H1 (cell line): ENCODE measurements at regions not wholly inside any gene's neighbourhood (a gene's known extent, or its start where the extent isn't known, plus 50 kb on each side); places are given as distances from the start of the nearest gene placed in this dataset.

Experiments
- CTCF ChIA-PET: fragments of 300-600 bp; sonication (Branson Sonifier 250); formaldehyde crosslinking; loops from one replicate; lab custom pipeline; 2021; ENCODE audit not compliant: partially characterized antibody; lab: Charles Lee
- POLR2A ChIA-PET: fragments of 300-600 bp; sonication (Branson Sonifier 250); formaldehyde crosslinking; loops from one replicate; lab custom pipeline; 2021; ENCODE audit warnings: inconsistent platforms; ENCODE audit not compliant: partially characterized antibody; lab: Charles Lee
- DNase-seq, 2 experiments: peaks; one replicate each; pipeline versions ENCODE4 v3.0.0 to v3.0.0-alpha.2; 2010 to 2022; ENCODE audit warnings: low spot score in 2 of 2, low read depth in 1 of 2, mixed read lengths in 1 of 2
- FAIRE-seq: peaks from 2 replicates; lab custom pipeline; 2011; peaks lifted over from hg19 to GRCh38; lab: Jason Lieb, UNC
- H2AFZ ChIP-seq: 2 replicates; pipeline ENCODE4 v1.8.1; 2012; ENCODE audit warnings: low read length, inconsistent platforms
- H2AK5ac ChIP-seq: 2 replicates; pipeline ENCODE4 v1.6.1; 2013; ENCODE audit warnings: low read depth, low read length
- H2BK120ac ChIP-seq: replicated peaks from 2 replicates; pipeline ENCODE3; 2013; ENCODE audit warnings: low read depth, low read length, inconsistent platforms
- H2BK12ac ChIP-seq: 2 replicates; pipeline ENCODE4 v1.6.1; 2013; ENCODE audit warnings: low read depth, low read length
- H2BK15ac ChIP-seq: 2 replicates; pipeline ENCODE4 v1.6.1; 2013; ENCODE audit warnings: low read length
- H2BK20ac ChIP-seq: 2 replicates; pipeline ENCODE4 v1.6.1; 2013; ENCODE audit warnings: low read length
- H2BK5ac ChIP-seq: 2 replicates; pipeline ENCODE4 v1.6.1; 2013; ENCODE audit warnings: low read depth, low read length
- H3K14ac ChIP-seq: 2 replicates; pipeline ENCODE4 v1.6.1; 2013; ENCODE audit warnings: inconsistent platforms; ENCODE audit not compliant: insufficient read length
- H3K18ac ChIP-seq: 2 replicates; pipeline ENCODE4 v1.6.1; 2013; ENCODE audit warnings: low read length; ENCODE audit errors: extremely low read depth
- H3K23ac ChIP-seq: 2 replicates; pipeline ENCODE4 v1.6.1; 2013; ENCODE audit warnings: inconsistent platforms; ENCODE audit not compliant: insufficient read length
- H3K23me2 ChIP-seq: 2 replicates; pipeline ENCODE4 v1.6.1; 2013; ENCODE audit warnings: low read depth, low read length
- H3K27ac ChIP-seq: 2 replicates; pipeline ENCODE4 v1.6.1; 2011; ENCODE audit warnings: low read depth, low read length, inconsistent platforms
- H3K27me3 ChIP-seq, 4 experiments: replicated peaks in 1 of 4; 1 replicate in 1 of 4; 2 replicates in 3 of 4; pipeline versions ENCODE4 v1.6.1 to v1.8.1; 2011 to 2013; ENCODE audit warnings: low read length in 3 of 4, mild to moderate bottlenecking in 3 of 4, inconsistent platforms in 2 of 4, mixed read lengths in 2 of 4, moderate library complexity in 1 of 4; ENCODE audit not compliant: control insufficient read depth in 3 of 4, insufficient read depth in 3 of 4; ENCODE audit errors: extremely low read depth in 1 of 4
- H3K36me3 ChIP-seq, 4 experiments: 2 replicates each; pipeline versions ENCODE4 v1.6.1 to v1.8.1; 2011 to 2013; ENCODE audit warnings: mild to moderate bottlenecking in 4 of 4, low read length in 3 of 4, moderate library complexity in 2 of 4, control low read depth in 1 of 4, inconsistent platforms in 1 of 4; ENCODE audit not compliant: insufficient read depth in 4 of 4, control insufficient read depth in 2 of 4
- H3K4ac ChIP-seq: replicated peaks from 2 replicates; pipeline ENCODE3; 2013; ENCODE audit warnings: low read length, low read depth, mixed read lengths, inconsistent platforms; ENCODE audit not compliant: insufficient read length
- H3K4me1 ChIP-seq, 4 experiments: replicated peaks in 1 of 4; 1 replicate in 1 of 4; 2 replicates in 3 of 4; pipeline versions ENCODE4 v1.6.1 to v1.8.1; 2011 to 2013; ENCODE audit warnings: low read length in 3 of 4, inconsistent platforms in 2 of 4, mixed read lengths in 1 of 4; ENCODE audit not compliant: insufficient read depth in 4 of 4, control insufficient read depth in 3 of 4
- H3K4me2 ChIP-seq, 2 experiments: 2 replicates each; pipeline versions ENCODE4 v1.6.1 to v1.8.1; 2011 to 2013; ENCODE audit warnings: low read depth in 2 of 2, low read length in 2 of 2, control low read depth in 1 of 2, inconsistent platforms in 1 of 2, mild to moderate bottlenecking in 1 of 2; ENCODE audit not compliant: insufficient read depth in 1 of 2
- H3K4me3 ChIP-seq, 4 experiments: fragments of 200-600, 300-600 bp in 1 of 4; sonication (generic), shearing (Covaris generic), sonication (Bioruptor Twin) in 1 of 4; 2 replicates each; pipeline versions ENCODE4 v1.5.1 to v1.8.1; 2011 to 2016; ENCODE audit warnings: low read length in 4 of 4, low read depth in 3 of 4, control low read depth in 2 of 4, inconsistent platforms in 2 of 4, mild to moderate bottlenecking in 2 of 4, mixed read lengths in 1 of 4, moderate library complexity in 1 of 4; ENCODE audit not compliant: insufficient read depth in 2 of 4; ENCODE audit errors: extremely low read depth in 1 of 4
- H3K56ac ChIP-seq: replicated peaks from 2 replicates; pipeline ENCODE3; 2013; ENCODE audit warnings: low read depth, mild to moderate bottlenecking, mixed read lengths, low read length, inconsistent platforms; ENCODE audit not compliant: insufficient read length
- H3K79me1 ChIP-seq: 2 replicates; pipeline ENCODE4 v1.6.1; 2013; ENCODE audit warnings: low read depth, low read length, control low read depth
- H3K79me2 ChIP-seq, 2 experiments: 2 replicates each; pipeline versions ENCODE4 v1.6.1 to v1.8.1; 2012 to 2013; ENCODE audit warnings: low read length in 2 of 2, mild to moderate bottlenecking in 2 of 2, inconsistent platforms in 1 of 2; ENCODE audit not compliant: insufficient read depth in 2 of 2, control insufficient read depth in 1 of 2
- H3K9ac ChIP-seq, 4 experiments: replicated peaks in 1 of 4; 1 replicate in 1 of 4; 2 replicates in 3 of 4; pipeline versions ENCODE4 v1.6.1 to v1.8.1; 2011 to 2013; ENCODE audit warnings: low read depth in 3 of 4, low read length in 3 of 4, control low read depth in 2 of 4, mild to moderate bottlenecking in 2 of 4, moderate library complexity in 2 of 4, inconsistent platforms in 1 of 4; ENCODE audit errors: extremely low read depth in 1 of 4
- H3K9me3 ChIP-seq, 2 experiments: 2 replicates each; pipeline versions ENCODE4 v1.6.1 to v1.8.1; 2012 to 2013; ENCODE audit warnings: mild to moderate bottlenecking in 2 of 2, moderate library complexity in 2 of 2, control low read depth in 1 of 2, inconsistent platforms in 1 of 2, low read depth in 1 of 2, low read length in 1 of 2, mixed read lengths in 1 of 2; ENCODE audit not compliant: insufficient read depth in 2 of 2
- H4K20me1 ChIP-seq, 2 experiments: replicated peaks in 1 of 2; 2 replicates each; pipeline versions ENCODE3 to v1.8.1; 2011 to 2013; ENCODE audit warnings: inconsistent platforms in 2 of 2, low read length in 2 of 2, mild to moderate bottlenecking in 1 of 2; ENCODE audit not compliant: insufficient read depth in 2 of 2, control insufficient read depth in 1 of 2
- H4K5ac ChIP-seq: 2 replicates; pipeline ENCODE4 v1.6.1; 2013; ENCODE audit warnings: low read length, low read depth, mixed read lengths, inconsistent platforms; ENCODE audit not compliant: insufficient read length
- H4K8ac ChIP-seq: 2 replicates; pipeline ENCODE4 v1.8.0; 2013; ENCODE audit warnings: mild to moderate bottlenecking, moderate library complexity, low read length, inconsistent platforms; ENCODE audit not compliant: insufficient read depth; ENCODE audit errors: extremely low read depth
- H4K91ac ChIP-seq: replicated peaks from 2 replicates; pipeline ENCODE3; 2013; ENCODE audit warnings: low read length, mixed read lengths, inconsistent platforms; ENCODE audit not compliant: insufficient read length
- JUND ChIP-seq: IDR thresholded peaks from 2 replicates; pipeline ENCODE4 v1.6.1; 2011; ENCODE audit warnings: mild to moderate bottlenecking, improper control_type of control experiment, low read length
- KDM1A ChIP-seq: fragments of 200-600, 300-600 bp; sonication (generic); IDR thresholded peaks from 2 replicates; pipeline ENCODE4 v1.7.1; 2016; ENCODE audit warnings: mild to moderate bottlenecking, low read length, borderline replicate concordance
- RNF2 ChIP-seq: fragments of 200-900, 300-1000 bp; sonication (generic); IDR thresholded peaks from 2 replicates; pipeline ENCODE4 v1.7.1; 2016; ENCODE audit warnings: borderline replicate concordance, low read depth, mild to moderate bottlenecking, antibody characterized with exemption, low read length; ENCODE audit not compliant: poor library complexity, severe bottlenecking; ENCODE audit errors: missing control alignments
- WGBS, 2 experiments: shearing (Covaris generic) in 1 of 2; methylation state at CpG; one replicate each; pipeline versions ENCODE4 v1.1.6 to v1.1.7; 2013 to 2015; ENCODE audit warnings: low lambda C conversion rate in 2 of 2, mixed read lengths in 2 of 2, inconsistent platforms in 1 of 2, low coverage in 1 of 2, missing lambda C conversion rate in 1 of 2; ENCODE audit not compliant: insufficient replicate concordance in 2 of 2, insufficient coverage in 1 of 2, insufficient read length in 1 of 2; ENCODE audit errors: extremely low coverage in 1 of 2, missing lambda C conversion rate in 1 of 2; 5-methylcytosine and 5-hydroxymethylcytosine counted together
- TF ChIP-seq, protein P1 (sequence below), 3 experiments: IDR thresholded peaks; 1 replicate in 2 of 3; 2 replicates in 1 of 3; pipeline versions ENCODE4 v1.5.1 to v1.6.1; 2011; ENCODE audit warnings: low read length in 3 of 3, mild to moderate bottlenecking in 3 of 3, inconsistent platforms in 2 of 3, low read depth in 1 of 3, moderate library complexity in 1 of 3; ENCODE audit not compliant: insufficient read depth in 1 of 3; ENCODE audit errors: control extremely low read depth in 1 of 3

GRCh38 chr15:85959611-85960010 lies 120.1 kb upstream of the AGBL1 start:
- Histone ChIP-seq H4K20me1 (no peaks in the 10 kb centered on the region), H3K23ac (no peak overlapping the region), H3K27ac (no peak overlapping the region), H2BK5ac (no peak overlapping the region), H2BK12ac (no peak overlapping the region), H3K79me2 (no peaks in the 10 kb centered on the region), H3K14ac (no peak overlapping the region), H3K4ac (no peak overlapping the region), H3K79me1 (no peaks in the 10 kb centered on the region), H3K9me3 (no peaks in the 10 kb centered on the region), H3K18ac (no peak overlapping the region), H3K36me3 (no peaks in the 10 kb centered on the region), H4K8ac (no peak overlapping the region), H3K4me2 (no peak overlapping the region), H3K4me1 (no peaks in the 10 kb centered on the region), H2BK15ac (no peak overlapping the region), H2AK5ac (no peak overlapping the region), H3K4me3 (no peak overlapping the region), H2AFZ (no peak overlapping the region), H3K27me3 (no peaks in the 10 kb centered on the region), H2BK120ac (no peak overlapping the region), H3K23me2 (no peaks in the 10 kb centered on the region), H3K9ac (no peak overlapping the region), H4K5ac (no peak overlapping the region), H4K91ac (no peak overlapping the region), H3K56ac (no peak overlapping the region), H2BK20ac (no peak overlapping the region)
- CTCF ChIA-PET = interaction anchor here (1.0 kb wide), 1 partner anchor 9 kb away, joined by 3 read pairs; no protein-coding TSS in a partner anchor
- no peak for DNase-seq
- WGBS, 2 experiments = 87% methylated on average over 4 of the region's 4 CpGs; no CpG with 5 or more reads in 1 of the 2 experiments
- POLR2A ChIA-PET = no interaction called here
- no peak for FAIRE-seq
- TF ChIP-seq RNF2 = no peak
- no peak for TF ChIP-seq KDM1A
- TF ChIP-seq, protein P1, sequence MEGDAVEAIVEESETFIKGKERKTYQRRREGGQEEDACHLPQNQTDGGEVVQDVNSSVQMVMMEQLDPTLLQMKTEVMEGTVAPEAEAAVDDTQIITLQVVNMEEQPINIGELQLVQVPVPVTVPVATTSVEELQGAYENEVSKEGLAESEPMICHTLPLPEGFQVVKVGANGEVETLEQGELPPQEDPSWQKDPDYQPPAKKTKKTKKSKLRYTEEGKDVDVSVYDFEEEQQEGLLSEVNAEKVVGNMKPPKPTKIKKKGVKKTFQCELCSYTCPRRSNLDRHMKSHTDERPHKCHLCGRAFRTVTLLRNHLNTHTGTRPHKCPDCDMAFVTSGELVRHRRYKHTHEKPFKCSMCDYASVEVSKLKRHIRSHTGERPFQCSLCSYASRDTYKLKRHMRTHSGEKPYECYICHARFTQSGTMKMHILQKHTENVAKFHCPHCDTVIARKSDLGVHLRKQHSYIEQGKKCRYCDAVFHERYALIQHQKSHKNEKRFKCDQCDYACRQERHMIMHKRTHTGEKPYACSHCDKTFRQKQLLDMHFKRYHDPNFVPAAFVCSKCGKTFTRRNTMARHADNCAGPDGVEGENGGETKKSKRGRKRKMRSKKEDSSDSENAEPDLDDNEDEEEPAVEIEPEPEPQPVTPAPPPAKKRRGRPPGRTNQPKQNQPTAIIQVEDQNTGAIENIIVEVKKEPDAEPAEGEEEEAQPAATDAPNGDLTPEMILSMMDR (IDR thresholded peaks at IDR 0.05; ENCODE audit: control extremely low read depth in 1 of 3, insufficient read depth in 1 of 3, low read depth in 1 of 3, low read length in 3 of 3) = no peak
- no peak for TF ChIP-seq JUND
